Fibroblast of skin of left biceps (primary cell): ENCODE measurements at regions not wholly inside any gene's neighbourhood (a gene's known extent, or its start where the extent isn't known, plus 50 kb on each side); places are given as distances from the start of the nearest gene placed in this dataset.
"Not testable (repeated sequence)": the region's sequence is repeated elsewhere in the genome, so short reads cannot be mapped to it uniquely, and the experiment has no call there.

Source experiments
- DNase-seq, 2 experiments: peaks; one replicate each; pipeline ENCODE4 v3.0.0-alpha.2; 2013; ENCODE audit warnings: low read depth in 2 of 2

GRCh38 chr9:27672718-27673117, 99.4 kb upstream of the C9orf72 start:
- no peak for DNase-seq

DNA sequence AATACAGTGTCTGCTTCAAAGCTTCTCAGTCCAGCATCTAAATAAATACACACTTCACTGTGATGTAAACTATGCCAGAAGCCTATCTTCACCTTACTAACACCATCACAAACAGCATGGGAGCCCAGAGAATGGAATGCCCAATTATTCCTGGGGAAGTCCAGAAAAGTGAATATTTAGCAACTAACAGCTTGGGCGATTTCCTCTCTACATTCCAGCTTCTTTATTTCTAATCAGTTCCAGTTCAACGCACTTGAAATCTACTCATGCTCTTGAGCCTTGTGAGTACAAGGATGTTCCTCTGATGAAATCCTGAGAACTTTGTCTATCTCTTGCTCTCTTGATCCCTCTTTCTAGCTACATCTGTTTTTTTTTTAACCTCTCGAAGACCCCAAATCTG, 100.4 kb upstream of the C9orf72 start:
- no peak for DNase-seq

GRCh38 chr9:27675354-27675753, 102.1 kb upstream of the C9orf72 start:
- DNase-seq = no peak

DNA sequence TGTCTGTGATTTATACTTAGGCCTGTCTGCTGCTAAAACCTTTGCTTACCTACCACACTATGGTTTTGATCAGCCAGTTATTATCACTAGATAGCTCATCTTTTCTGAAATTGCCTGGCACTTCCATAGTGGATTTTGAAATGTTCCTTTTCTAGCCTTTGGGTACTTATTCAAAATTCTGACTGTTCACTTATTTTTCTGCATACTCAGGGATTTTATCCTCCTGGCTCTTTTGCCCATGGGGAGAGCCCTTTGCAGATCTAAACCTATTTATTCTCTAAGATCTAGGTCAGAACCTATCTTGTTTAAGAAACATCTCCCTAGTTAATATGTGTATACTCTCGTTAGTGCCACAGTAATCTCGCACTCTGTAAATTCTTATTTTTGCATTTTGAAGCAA, 103.5 kb upstream of the C9orf72 start:
- no peak for DNase-seq

DNA sequence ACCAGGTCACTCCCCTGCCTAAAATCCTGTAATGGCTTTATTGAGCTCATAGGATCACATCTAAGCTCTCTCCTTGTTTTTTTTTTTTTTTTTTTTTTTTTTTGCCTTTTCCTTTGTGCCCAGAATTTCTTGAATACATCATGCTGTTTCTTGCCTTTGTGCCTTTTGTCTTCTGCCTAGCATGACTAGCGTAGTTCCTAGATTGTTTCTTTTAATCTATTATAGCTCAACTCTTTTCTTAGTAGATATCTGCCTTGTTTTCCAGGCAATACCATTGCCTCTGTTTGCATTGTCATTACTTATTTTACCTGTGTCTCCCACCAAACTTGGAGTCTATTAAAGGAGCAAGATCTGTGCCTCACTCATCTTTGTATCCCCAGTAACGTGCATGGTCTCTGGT, 106.1 kb upstream of the C9orf72 start:
- no peak for DNase-seq

GRCh38 chr9:27683181-27683580, 109.9 kb upstream of the C9orf72 start:
- no peak for DNase-seq

DNA sequence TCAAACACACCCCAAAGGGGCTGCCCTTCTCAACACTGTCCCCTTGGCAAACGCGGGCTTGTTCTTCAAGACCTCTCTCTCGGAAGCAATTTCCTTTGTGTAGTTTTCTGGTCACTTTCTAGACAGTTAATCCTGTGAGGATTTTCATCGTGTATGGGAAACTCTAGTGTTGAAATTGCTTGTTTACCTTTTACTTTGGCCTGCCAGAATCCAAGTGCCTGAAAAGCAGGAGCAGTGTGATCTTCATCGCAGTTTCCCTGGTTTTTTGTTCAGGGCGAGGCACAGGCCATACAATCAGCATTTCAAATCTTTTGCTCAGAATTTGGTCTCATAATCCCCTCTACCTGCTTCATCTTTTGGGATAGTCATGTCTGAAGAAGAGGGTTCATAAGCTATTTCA, 115.7 kb upstream of the C9orf72 start:
- no peak for DNase-seq

GRCh38 chr9:27690816-27691215, 117.5 kb upstream of the C9orf72 start:
- not testable (repeated sequence) for DNase-seq

DNA sequence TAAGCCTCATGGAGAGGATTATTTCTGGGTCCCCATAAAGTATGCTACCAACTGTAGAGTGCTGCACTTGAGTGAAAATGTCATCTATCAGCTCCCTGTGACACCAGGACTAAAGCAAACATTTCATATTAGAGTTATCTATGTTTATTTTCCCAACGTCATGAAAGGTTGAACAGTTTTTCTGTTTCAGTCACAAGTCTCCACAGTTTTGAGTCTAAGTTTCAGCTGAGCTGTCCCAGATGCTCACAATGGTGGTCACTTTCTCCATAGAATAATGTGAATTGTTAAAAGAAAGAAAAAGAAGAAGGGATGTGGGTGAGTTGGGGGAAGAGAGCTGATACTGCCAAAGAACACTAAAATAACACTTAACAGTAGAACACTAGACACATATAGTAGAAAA, 126.3 kb upstream of the C9orf72 start:
- no peak for DNase-seq

DNA sequence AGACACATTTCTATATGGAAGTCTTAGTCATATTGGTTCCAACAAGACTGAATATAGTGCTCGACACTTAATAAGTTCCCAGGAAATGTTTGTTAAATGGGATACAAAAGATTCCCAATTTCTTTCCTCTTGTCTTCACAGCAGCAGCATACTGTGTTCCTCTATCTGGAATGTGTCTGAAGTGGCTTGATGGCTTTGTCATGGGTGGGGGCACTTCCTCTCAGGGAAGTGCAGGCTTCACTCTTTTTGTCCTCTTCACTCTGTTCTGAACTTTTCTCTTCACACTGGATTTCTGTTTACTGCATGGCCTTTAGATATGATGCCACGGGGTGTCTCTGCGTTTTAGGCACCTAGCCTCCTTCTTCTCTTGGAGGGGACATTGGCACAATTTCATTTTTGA, 127.7 kb upstream of the C9orf72 start:
- DNase-seq = no peak

DNA sequence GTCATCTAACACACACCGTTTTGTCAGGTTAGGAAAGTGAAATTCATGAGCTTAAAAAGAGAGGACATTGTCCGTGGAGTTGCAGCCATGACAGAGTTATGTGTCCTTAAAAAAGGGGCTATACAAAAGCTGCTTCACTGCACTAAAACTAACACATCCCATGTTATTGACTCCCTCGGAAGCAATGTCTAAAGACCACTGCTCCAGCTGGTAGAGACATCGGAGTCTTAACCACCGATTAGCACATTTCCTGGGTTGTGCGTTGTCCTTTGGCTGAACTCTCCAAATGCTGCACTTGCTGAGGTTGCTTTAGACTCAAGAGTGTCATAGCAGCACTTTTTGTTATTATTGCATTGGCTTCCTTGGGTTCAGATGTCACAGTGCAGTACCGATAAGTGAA, 128.3 kb upstream of the C9orf72 start:
- DNase-seq = no peak

GRCh38 chr9:27703216-27703980, 130.1 kb upstream of the C9orf72 start:
- DNase-seq = no peak

GRCh38 chr9:27711241-27711640, 138.0 kb upstream of the C9orf72 start:
- DNase-seq = no peak

DNA sequence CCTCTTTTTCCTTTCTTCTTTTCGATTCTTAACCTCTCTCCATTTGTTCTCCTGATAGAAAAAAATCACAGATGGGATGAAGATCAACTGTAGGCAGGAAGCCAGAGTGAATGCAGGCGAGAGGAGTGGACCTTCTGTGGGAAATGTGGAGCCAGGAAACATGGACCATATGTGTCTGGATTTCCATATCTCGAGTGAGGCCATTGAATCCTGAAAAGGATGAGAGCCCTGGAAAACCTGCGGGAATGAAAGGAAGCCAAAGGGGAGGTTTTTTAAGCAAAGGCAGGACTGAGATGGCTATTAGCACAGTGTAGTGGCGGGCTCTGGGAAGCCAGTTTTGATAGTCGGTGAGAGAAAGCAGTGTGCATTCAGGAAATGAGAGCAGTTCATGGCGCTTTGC, 139.5 kb upstream of the C9orf72 start:
- no peak for DNase-seq

DNA sequence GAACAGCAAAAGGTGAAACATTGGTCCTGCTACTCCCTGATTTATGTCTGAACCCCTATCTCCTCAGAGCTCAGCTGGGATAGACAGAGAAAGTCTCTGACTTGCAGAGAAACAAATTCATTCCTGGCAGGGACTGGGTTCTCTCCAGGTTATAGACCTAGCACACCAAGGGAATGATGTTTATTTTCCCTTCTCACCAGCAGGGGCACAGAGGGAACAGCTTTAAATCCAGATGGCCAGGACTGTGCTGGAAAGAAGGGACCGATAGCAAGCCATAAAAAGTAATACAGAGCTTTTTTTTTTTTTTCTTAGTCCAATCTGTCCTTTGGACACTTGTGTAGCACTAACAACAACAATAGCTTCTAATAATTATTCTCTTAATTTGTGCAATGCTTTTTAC, 141.1 kb upstream of the C9orf72 start:
- no peak for DNase-seq

DNA sequence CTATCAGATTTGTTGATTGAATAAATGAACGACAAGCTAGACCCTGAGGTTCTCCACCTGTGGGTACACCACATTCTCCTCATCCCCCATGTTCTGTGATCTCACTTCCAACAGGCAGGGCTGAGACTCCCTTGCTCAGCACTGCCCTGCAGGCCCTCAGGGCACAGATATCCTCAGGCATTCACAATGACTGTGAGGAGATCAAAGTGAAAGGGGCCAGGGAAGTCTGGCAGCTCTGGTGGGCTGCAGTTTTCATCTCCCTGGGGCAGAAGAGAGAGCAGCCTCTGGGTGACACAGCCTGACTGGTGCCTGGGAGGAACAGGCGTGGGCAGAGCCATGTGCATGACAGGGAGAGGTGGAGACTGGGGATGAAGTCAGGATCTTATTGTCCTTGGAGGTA, 142.4 kb upstream of the C9orf72 start:
- DNase-seq = no peak

DNA sequence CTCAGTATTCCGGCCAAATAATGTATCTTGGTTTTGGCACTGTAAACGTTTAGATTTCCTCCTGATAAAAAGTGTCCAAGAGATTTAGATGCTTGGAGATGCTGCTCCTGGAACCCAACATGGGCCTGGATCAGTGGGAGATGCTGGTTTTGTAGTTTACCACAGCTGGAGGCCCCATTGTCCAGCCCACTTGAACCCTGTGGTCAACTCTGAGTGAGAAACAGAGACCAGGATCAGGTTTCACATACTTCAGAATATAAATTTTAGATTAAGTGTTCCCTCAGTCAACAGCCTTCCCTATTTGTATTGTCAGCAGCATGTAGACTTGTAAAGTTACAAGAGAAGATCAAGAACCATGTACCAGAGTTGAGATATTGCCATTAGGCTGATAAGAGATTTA, 144.7 kb upstream of the C9orf72 start:
- no peak for DNase-seq

DNA sequence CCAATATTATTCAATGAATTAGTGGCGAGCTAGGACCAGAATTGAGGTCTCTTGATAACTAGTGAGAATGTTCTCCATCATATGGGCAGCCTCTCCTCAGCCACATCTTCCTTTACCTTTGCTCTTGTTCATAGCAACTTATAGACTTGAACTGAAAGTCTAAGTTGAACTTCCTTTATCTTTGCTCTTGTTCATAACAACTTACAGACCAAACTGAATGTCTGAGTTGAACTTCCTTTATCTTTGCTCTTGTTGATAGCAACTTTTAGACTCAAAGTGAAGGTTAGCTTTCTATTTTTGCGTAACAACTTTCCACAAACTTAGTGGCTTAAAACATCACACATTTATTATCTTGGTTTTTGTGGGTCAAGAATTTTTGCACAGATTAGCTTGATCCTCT, 146.4 kb upstream of the C9orf72 start:
- no peak for DNase-seq

DNA sequence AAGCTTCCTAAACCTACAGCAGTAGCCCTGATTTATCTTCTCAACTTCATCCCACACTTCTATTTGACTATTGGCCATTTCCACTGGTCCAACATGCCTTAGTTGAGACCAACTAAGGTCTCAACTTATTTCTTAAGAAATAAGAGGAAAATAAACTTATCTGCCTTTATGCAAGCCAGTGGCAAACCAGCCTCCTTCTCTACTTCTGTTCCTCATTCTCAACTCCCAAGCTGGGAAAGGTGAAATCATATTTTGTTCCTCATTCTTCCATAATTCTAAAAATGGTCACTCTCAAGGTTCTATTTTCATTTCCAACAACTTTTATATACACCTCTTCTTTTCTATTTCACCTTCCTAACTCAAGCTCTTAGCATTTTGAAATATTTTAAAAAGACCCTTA, 149.6 kb upstream of the C9orf72 start:
- no peak for DNase-seq

DNA sequence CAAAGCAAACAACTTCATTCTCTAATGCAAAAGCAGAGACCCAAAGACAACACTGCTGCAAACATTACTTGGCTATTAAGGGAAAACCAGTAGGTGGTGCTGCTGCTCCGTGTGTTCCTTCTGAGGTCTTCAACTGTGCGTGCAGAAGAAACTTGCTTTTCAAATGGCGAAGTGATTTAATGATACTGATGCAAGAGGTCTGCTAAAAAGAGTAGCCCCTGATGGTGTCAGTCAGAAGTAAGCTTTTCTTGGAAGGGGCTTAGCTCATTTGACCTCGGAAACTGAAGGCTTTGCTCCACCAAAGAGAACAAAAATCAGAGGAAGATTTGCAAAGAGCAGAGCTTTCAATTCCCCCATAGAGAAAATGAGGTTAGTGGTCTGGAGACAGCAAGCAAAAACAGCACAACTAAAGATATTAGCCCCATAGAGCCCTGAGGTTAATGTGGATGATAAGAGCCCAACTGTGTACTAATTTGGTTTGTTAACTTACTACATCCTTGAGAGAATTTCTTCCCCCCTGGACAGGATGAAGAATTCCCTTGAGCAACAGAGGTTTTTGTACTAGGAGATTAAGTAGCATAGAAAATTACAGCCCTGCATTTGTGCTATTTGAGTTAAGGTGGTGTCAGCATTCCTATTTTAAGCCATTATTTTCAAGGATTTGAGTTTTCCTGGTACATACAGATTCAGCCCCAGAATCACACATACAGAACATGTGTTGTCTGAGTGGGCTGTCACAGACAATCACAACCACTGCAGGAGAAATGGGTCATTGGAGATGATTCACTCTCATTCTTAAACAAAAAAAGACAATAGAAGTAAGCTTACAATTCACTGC, 153.2 kb upstream of the C9orf72 start:
- DNase-seq = peak; percentile 43 to 51

GRCh38 chr9:27732494-27732893, 159.2 kb upstream of the C9orf72 start:
- DNase-seq = no peak

- DNase-seq = no peak
Measured at GRCh38 chr9:27743490-27743889, 170.2 kb upstream of the C9orf72 start.

DNA sequence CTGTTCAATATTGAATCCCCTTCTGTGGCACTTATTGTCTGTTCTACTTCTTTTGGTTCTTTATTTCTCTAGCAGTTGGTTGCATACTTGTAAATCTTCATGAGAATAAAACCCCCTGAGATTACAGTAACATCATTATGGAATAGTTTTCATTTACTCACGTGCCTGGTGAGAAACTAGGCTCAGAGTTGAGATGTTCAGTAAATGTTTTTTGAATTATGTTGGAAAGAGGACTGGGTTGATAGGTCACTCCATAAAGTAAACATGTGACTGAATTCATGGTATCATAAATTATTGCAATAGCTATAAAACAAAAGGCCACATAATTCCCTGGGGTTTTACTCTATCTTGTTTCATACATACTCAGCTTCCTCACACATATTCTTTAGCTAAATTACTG, 174.2 kb upstream of the C9orf72 start:
- no peak for DNase-seq
